ENCODE measurements at regions not wholly inside any gene's neighbourhood (a gene's known extent, or its start where the extent isn't known, plus 50 kb on each side); places are given as distances from the start of the nearest gene placed in this dataset.

GRCh38 chr6:78465059-78465634 is 402.2 kb upstream of the IRAK1BP1 start:
- H3K4me3 ChIP-seq (replicated peaks; ENCODE audit: insufficient read depth, low read length), result no peak overlapping the region
- H3K27me3 ChIP-seq (ENCODE audit: insufficient read depth, poor library complexity, severe bottlenecking), result no peaks in the 10 kb centered on the region
- no peak for TF ChIP-seq POLR2AphosphoS5 (IDR thresholded peaks at IDR 0.05; ENCODE audit: low read depth)
- H3K27ac ChIP-seq (replicated peaks), result no peak overlapping the region
- no peak for DNase-seq (ENCODE audit: low read depth in 1 of 2, low spot score in 1 of 2)

DNA sequence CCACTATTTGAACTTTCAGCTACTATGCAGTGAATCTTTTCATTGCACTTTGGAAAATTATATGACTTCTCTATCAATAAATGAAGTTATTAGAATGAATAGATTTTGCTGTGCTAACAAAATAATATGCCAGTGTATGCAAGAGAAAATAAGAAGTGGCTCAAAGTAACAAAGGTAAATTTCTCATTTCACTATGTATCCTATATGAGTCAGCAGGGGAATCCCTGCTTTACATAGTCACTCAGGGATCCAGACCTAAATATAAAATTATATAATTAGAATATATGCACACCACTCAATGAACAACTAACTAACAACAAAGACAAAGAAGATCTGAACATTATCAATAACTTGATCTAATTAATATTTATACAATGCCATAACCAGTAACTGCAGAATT is 390.8 kb upstream of the IRAK1BP1 start:
- TF ChIP-seq POLR2AphosphoS5 (IDR thresholded peaks at IDR 0.05; ENCODE audit: low read depth) (no peak), REST (IDR thresholded peaks at IDR 0.05; ENCODE audit: insufficient replicate concordance, low read depth) (no peak), GABPA (IDR thresholded peaks at IDR 0.05; ENCODE audit: low read depth) (no peak), SPI1 (IDR thresholded peaks at IDR 0.05; ENCODE audit: borderline replicate concordance, low read depth) (no peak)
- TF ChIP-seq, protein P1, sequence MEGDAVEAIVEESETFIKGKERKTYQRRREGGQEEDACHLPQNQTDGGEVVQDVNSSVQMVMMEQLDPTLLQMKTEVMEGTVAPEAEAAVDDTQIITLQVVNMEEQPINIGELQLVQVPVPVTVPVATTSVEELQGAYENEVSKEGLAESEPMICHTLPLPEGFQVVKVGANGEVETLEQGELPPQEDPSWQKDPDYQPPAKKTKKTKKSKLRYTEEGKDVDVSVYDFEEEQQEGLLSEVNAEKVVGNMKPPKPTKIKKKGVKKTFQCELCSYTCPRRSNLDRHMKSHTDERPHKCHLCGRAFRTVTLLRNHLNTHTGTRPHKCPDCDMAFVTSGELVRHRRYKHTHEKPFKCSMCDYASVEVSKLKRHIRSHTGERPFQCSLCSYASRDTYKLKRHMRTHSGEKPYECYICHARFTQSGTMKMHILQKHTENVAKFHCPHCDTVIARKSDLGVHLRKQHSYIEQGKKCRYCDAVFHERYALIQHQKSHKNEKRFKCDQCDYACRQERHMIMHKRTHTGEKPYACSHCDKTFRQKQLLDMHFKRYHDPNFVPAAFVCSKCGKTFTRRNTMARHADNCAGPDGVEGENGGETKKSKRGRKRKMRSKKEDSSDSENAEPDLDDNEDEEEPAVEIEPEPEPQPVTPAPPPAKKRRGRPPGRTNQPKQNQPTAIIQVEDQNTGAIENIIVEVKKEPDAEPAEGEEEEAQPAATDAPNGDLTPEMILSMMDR (IDR thresholded peaks at IDR 0.05; ENCODE audit: insufficient read depth, low read length), result no peak
- Histone ChIP-seq H3K4me3 (replicated peaks; ENCODE audit: insufficient read depth, low read length) (no peak overlapping the region), H3K27me3 (ENCODE audit: insufficient read depth, poor library complexity, severe bottlenecking) (no peaks in the 10 kb centered on the region), H3K27ac (replicated peaks) (no peak overlapping the region)
- no peak for DNase-seq (ENCODE audit: low read depth in 1 of 2, low spot score in 1 of 2)

GRCh38 chr6:78482801-78483552 is 384.4 kb upstream of the IRAK1BP1 start:
- no peak for DNase-seq (ENCODE audit: low read depth in 1 of 2, low spot score in 1 of 2)
- TF ChIP-seq REST (IDR thresholded peaks at IDR 0.05; ENCODE audit: insufficient replicate concordance, low read depth) (no peak), SPI1 (IDR thresholded peaks at IDR 0.05; ENCODE audit: borderline replicate concordance, low read depth) (no peak), POLR2AphosphoS5 (IDR thresholded peaks at IDR 0.05; ENCODE audit: low read depth) (no peak)
- Histone ChIP-seq H3K4me3 (replicated peaks; ENCODE audit: insufficient read depth, low read length) (no peak overlapping the region), H3K27me3 (ENCODE audit: insufficient read depth, poor library complexity, severe bottlenecking) (no peaks in the 10 kb centered on the region), H3K27ac (replicated peaks) (no peak overlapping the region)

DNA sequence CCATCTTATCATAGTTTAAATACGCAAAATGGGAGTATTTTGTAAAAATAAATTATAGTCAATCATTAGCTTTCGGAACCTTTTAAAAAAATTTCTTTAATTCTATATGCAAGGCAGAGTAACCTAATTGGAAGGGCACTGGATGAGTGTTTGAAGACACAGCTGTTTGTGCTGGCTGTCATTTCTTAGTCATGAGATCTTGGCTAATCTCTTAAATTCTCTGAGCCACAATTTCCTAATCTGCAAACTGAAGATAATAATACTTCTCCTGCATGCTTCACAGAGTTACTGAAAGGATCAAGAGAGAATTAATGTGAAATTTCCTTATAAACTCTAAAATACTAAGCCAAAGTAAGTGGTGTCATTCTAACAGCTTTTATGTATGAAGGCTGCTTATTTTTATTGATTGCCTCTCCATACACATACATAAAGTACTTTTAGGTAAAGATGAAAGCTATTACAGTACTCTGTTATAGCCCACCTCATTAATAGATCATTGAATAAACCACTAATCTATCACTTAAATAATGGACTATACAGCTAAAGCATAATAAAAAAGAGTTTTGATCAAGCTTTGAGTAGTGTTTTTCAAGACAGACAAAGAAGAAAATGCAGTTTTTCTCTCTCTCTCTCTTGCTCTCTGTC is 383.7 kb upstream of the IRAK1BP1 start:
- no peak for TF ChIP-seq GABPA (IDR thresholded peaks at IDR 0.05; ENCODE audit: low read depth)
- no peak for TF ChIP-seq REST (IDR thresholded peaks at IDR 0.05; ENCODE audit: insufficient replicate concordance, low read depth)
- TF ChIP-seq, protein P1 (IDR thresholded peaks at IDR 0.05; ENCODE audit: insufficient read depth, low read length), result no peak
- no peak for TF ChIP-seq SPI1 (IDR thresholded peaks at IDR 0.05; ENCODE audit: borderline replicate concordance, low read depth)
- TF ChIP-seq POLR2AphosphoS5 (IDR thresholded peaks at IDR 0.05; ENCODE audit: low read depth), result no peak
- no peaks in the 10 kb centered on the region for H3K27me3 ChIP-seq (ENCODE audit: insufficient read depth, poor library complexity, severe bottlenecking)
- DNase-seq (ENCODE audit: low read depth in 1 of 2, low spot score in 1 of 2), result no peak
- no peak overlapping the region for H3K27ac ChIP-seq (replicated peaks)
- no peak overlapping the region for H3K4me3 ChIP-seq (replicated peaks; ENCODE audit: insufficient read depth, low read length)
